ENCODE measurements at regions not wholly inside any gene's neighbourhood (a gene's known extent, or its start where the extent isn't known, plus 50 kb on each side); places are given as distances from the start of the nearest gene placed in this dataset.

DNA sequence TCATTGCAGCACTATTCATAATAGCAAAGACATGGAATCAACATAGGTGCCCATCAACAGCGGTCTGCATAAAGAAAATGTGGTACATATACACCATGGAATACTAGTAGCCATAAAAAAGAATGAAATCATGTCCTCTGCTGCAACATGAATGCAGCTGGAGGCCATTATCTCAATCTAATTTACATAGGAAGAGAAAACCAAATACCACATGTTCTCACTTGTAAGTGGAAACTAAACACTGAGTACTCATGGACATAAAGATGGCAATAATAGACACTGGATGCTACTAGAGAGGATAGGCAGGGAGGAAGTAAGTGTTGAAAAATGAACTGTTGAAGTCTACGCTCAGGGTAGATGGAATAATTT is 203.9 kb upstream of the CDH9 start:
- TF ChIP-seq POLR2A (IDR thresholded peaks at IDR 0.05) (no peak), POLR2AphosphoS5 (IDR thresholded peaks at IDR 0.05; ENCODE audit: insufficient read depth in 1 of 2, low read depth in 1 of 2) (no peak)
- TF ChIP-seq, protein P1, sequence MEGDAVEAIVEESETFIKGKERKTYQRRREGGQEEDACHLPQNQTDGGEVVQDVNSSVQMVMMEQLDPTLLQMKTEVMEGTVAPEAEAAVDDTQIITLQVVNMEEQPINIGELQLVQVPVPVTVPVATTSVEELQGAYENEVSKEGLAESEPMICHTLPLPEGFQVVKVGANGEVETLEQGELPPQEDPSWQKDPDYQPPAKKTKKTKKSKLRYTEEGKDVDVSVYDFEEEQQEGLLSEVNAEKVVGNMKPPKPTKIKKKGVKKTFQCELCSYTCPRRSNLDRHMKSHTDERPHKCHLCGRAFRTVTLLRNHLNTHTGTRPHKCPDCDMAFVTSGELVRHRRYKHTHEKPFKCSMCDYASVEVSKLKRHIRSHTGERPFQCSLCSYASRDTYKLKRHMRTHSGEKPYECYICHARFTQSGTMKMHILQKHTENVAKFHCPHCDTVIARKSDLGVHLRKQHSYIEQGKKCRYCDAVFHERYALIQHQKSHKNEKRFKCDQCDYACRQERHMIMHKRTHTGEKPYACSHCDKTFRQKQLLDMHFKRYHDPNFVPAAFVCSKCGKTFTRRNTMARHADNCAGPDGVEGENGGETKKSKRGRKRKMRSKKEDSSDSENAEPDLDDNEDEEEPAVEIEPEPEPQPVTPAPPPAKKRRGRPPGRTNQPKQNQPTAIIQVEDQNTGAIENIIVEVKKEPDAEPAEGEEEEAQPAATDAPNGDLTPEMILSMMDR (IDR thresholded peaks at IDR 0.05): no peak
